NCI-H2081 (cell line): ENCODE measurements at regions not wholly inside any gene's neighbourhood (a gene's known extent, or its start where the extent isn't known, plus 50 kb on each side); places are given as distances from the start of the nearest gene placed in this dataset.
A peak's percentile ranks its signal among the peaks of the same experiment; 100 is the strongest.
"Not testable (repeated sequence)": the region's sequence is repeated elsewhere in the genome, so short reads cannot be mapped to it uniquely, and the experiment has no call there.

Experiments
- DNase-seq, 2 experiments: peaks; one replicate each; lab custom pipeline; 2025; lab: John Stamatoyannopoulos, UW

DNA sequence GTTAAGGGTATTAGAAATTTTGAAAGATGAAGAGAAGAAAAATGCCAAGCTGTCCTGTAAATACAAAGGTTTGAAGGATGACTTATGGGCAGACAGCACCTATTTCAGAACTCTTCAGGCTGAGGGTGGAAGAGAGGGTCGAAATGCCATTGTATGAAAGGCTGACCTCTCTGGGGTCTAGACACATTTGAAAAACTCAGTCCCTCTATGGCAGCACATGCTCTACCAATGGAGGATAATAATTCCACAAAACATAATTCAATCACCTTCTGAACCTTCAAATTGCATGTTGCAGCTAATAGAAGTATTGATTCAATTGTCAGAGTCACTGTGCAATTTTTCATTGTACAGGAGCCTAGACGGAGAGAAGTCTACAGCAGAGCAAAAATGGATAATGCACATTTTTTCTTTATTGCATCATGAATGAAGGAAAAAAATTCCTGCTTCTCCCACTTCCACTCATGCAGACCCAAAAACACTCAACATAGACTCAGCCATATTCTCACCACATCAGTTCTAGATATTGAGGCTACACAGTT lies 569.1 kb downstream of the TBL1XR1 start:
- no peak for DNase-seq

- DNase-seq = no peak
Observed at GRCh38 chr3:176623468-176624150, 573.7 kb downstream of the TBL1XR1 start.

GRCh38 chr3:176619833-176620232 lies 577.4 kb downstream of the TBL1XR1 start:
- DNase-seq = no peak

DNA sequence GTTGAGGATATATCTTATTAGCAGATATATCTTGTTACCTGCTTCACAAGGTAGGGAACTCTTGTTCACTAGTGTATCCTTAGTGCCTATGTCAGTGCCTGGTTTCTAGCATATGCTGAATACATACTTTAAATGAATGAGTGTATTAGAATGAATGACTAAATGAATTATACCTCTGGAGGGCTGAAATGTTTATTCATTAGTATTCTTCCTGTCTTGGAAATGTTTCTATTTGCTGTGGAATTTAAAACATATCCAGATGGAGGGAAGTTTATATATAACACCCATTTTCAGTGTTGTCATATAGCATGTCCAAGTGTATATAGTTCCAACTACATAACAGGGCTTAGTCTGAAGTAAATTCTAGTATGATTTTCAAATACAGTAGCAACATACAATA lies 581.5 kb downstream of the TBL1XR1 start:
- no peak for DNase-seq

- DNase-seq = no peak
Observed at GRCh38 chr3:176611703-176612102, 585.6 kb downstream of the TBL1XR1 start.

GRCh38 chr3:176609361-176609760 lies 587.9 kb downstream of the TBL1XR1 start:
- DNase-seq = no peak

GRCh38 chr3:176605553-176605952 lies 591.7 kb downstream of the TBL1XR1 start:
- DNase-seq = not testable (repeated sequence)

DNA sequence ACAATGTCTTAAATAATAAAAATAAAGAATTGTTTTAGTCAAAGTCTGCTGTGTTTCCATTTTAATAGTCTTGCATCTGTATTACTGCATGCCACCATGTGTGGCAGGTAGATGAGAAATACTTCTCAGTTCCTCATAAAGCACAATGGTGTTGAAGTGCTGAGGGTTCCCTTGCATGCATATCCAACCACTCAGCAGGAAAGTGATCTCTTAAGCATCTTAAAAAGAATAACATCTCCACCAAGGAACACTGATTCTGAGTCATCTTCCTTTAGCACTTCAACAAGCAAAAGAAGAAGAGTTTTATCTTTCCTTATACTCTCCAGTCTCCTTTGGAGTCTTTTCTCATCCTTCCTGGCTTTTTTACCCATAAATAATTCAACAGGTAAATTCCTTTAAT lies 602.0 kb downstream of the TBL1XR1 start:
- no peak for DNase-seq

DNA sequence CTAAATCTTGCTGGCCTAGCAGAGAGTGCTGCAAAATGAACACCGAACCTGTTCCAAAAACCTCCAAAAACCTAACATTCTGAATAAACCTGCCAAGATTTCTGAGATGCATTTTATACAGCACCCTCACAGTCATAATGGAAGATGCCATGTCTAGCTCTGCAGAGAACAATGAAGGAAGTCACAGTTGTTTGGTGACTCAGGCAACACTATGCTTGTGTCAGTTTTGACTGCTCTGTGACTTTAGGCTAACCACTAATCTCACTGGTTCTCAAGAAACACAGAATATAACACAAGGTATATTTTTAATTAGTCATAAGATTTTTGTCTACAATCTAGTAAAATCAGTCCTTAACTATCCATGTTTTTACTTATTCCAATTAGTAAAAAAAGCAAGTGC lies 606.6 kb downstream of the TBL1XR1 start:
- no peak for DNase-seq

DNA sequence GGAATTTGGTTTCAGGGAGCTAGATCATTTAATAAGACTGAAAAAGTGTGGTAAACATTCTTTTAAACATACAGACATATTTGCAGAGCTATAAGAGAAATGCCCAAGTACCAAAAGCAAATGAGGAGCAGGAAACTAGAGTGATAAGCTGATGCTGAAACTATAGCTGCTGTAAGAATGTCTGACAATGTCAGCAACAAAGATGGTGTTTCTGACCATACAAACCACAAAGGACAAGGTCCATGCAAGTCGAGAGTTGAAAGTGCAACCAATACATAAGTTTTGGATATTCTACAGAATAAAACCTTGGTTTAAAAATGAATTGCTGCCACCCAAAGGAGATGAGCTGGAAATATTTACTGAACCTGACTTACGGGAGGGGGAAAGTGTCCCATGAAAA lies 610.2 kb downstream of the TBL1XR1 start:
- DNase-seq = no peak

GRCh38 chr3:176584413-176585176 lies 612.7 kb downstream of the TBL1XR1 start:
- no peak for DNase-seq

GRCh38 chr3:176583956-176584355 lies 613.3 kb downstream of the TBL1XR1 start:
- no peak for DNase-seq

DNA sequence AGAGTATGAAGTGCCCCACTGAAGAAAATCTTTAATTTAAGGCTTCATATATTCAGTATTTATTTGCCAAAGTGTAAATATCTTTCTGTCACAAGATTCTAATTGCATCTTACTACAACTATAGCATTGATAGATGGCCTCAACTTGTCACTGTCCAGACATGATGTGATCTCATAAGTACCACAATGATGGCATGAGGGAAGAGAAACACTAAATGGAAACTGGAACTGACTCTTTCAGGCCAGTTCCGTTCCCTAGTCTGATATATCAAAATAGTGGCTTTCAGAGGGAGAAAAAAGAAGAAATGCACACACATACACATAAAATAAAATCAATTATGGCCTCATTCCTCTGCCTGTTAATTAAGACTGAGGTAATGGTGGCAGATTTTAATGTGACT lies 615.7 kb downstream of the TBL1XR1 start:
- no peak for DNase-seq

DNA sequence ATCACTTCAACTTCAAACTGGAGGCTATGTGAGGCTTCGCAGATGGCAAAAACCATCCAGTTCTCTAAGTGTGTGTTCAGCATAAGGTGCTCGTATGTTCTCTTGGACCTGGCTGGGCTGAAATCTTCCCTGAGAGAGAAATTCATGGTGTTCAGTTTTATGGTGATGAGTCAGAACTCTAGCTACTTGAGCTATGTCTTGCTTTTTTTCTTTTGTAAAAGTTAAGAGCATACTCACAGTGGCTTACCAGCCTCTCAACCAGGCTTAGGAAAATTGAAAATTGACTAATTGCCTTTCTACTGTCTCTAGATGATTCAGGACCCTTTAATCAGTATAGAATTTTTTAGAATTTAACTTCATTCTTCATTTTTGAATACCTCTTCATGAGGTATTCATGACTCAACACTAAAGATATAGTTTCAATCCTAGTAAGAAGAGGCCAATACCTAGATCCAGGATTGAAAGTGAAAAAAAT lies 617.5 kb downstream of the TBL1XR1 start:
- no peak for DNase-seq

GRCh38 chr3:176578316-176578715 lies 619.0 kb downstream of the TBL1XR1 start:
- no peak for DNase-seq

GRCh38 chr3:176577447-176577846 lies 619.8 kb downstream of the TBL1XR1 start:
- no peak for DNase-seq

DNA sequence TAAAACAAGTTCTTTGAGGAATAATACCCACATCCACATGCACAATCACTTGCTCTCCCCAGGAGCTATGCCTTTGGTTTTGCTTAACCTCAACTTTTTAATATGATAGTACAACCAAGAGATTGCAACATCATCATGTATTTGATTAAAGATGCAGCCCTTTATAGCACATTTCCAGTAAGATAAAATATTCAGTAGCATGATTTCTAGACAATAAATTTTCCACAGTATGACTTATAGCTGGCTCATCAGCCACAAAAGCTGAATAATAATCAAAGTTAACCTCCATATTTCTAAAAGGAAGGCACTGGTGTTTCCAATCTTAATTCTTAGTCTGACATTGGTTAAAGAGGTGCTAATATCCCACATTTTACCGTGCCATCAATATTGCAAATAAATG lies 622.5 kb downstream of the TBL1XR1 start:
- DNase-seq = no peak

DNA sequence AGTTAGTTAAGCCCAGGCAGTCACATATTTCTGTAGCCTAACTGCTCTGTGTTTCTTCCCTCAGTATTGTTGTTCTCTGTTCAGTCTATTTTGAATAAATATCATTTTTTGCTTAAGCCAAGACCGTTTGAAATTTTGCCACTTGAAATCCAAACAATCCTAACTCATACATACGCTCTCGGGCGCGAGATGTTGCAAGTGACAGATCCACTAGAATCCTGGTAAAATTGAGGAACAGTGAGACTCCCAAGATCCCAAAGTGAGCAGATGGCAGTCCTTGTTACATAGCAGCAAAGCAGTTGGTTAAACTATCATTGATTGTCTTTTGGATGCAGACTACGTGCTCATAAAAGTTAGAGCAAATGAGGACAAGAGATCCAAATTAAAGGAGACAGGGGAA lies 625.4 kb downstream of the TBL1XR1 start:
- no peak for DNase-seq

DNA sequence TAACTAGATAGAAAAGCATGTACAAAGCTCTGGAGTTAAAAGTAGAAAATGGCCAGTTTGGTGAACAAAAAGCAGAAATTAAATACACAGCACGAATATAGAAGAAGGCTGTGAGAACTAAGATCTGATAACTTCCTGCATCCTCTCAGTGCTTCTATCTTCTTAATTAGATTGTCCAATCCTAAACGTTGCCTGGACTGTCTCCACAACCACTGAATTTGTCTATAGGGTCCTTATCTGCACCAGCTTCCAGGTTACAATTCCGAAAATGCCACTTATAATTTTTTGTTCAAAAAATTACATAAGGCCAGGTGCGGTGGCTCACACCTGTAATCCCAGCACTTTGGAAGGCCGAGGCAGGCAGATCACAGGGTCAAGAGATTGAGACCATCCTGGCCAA lies 626.3 kb downstream of the TBL1XR1 start:
- no peak for DNase-seq

- DNase-seq = no peak
Observed at GRCh38 chr3:176568189-176568588, 629.1 kb downstream of the TBL1XR1 start.

DNA sequence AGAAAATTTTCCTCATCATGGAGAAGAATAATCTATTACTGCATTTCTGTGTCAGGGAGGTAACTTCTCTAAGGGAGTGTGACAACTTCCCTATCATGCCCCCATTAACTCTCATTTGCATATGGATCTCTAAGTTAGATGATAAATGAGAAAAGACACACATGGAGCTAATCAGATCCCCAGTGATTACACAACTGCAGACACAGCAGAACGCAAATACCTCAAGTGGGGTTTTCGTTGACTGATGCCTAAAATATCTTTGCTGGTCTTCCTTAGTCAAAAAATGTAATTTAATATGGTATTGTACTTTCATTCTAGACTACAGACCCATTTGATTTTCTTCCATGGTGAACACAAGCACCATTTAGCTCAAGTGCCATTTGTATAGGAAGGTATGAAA lies 630.5 kb downstream of the TBL1XR1 start:
- no peak for DNase-seq

GRCh38 chr3:176562331-176562730 lies 635.0 kb downstream of the TBL1XR1 start:
- DNase-seq = peak; percentile 3 to 75

DNA sequence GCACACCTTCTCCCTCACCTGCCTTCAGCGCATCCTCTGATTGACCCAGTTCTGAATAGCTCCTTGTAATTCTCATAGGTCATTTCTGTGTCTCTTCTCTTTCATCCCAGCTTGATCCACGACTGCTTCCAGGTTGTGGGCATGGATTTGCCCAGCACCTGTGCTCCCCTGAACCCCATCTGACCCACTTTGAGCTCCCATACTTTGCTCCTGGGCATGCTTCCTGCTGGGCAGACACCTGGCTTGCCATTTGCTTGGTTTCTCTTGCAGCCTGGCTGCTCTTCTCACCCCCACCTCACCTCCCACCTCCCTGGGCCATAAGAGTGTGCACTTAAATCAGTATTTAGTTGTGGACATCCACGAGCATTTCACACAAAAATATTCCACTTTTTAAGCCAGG lies 635.5 kb downstream of the TBL1XR1 start:
- DNase-seq = peak; percentile 29 to 63
